Eye (tissue), 1 donor: ENCODE measurements at regions not wholly inside any gene's neighbourhood (a gene's known extent, or its start where the extent isn't known, plus 50 kb on each side); places are given as distances from the start of the nearest gene placed in this dataset.
A peak's percentile ranks its signal among the peaks of the same experiment; 100 is the strongest.

Experiments
- DNase-seq: peaks from one replicate; pipeline ENCODE4 v3.0.0-alpha.2; 2015

DNA sequence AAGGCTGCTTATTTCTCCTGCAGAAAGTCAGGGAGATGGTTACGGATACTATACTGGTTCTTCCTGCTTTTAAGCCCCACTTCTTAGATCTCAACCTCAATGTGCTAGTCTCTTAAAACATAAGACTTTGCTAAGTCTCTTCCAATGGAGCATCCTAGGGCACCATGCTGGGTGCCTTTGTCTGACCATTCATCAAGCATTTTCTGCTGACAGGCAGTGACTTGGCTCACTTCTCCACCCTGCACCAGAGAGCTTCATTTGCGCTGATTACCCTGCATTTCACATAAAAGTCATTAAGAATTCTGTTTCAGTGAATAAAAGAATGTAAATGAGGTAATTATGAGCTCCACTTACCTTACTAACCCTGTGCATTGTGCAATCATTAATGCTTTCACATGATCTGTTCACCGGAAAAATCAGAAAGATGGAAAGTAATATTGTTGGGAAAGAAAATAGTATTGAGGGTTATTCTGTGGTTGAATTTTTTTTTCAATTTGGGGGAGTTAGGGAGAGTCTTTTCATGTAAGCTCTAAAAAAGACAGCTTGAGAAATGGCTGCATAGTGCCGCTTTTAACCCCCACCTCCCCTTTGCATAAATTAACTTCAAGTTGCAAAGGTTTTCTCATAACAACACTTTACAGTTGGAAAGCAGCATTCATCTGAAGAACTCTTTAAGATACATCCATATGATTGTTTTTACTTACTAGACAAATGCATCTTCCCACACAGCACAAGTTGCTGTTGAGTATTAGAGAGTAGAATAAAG is 677.3 kb upstream of the KIRREL3 start:
- peak; percentile 62 for DNase-seq

DNA sequence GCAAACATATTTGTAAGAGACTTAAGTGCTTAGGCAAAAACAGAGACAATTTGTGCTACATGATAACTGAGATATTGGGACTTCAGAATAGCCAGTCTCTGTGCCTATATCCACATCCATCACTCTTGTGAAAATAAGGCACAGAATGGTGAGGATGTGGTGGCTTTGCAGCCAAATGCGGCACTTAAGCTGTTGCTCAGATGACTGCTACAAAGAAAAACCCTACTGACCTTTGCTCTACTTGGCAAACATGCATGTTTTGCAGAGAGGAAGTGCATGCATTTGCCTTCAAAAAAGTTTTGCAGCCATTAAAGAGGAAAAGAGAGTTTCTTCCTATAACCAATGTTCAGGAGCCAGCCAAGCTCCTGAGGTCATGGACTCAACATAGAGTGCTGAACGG is 675.0 kb upstream of the KIRREL3 start:
- no peak for DNase-seq

DNA sequence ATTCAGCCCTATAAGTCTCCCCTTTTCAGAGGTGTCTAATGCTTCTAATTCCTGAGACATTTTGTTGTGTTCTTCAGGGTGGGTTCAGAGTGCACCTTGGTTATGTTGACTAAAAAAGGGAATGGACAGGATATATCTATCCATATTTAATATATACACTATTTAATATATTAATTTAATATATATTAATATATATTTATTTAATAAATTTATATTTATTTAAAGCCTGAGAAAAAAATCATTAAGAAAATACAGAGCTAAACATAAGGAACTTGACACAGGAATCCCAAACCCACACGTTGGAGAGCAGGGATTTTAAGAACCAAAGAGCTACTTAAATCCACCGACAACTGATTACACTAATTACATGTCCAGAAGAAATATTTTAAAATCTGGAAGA is 674.2 kb upstream of the KIRREL3 start:
- DNase-seq = no peak

DNA sequence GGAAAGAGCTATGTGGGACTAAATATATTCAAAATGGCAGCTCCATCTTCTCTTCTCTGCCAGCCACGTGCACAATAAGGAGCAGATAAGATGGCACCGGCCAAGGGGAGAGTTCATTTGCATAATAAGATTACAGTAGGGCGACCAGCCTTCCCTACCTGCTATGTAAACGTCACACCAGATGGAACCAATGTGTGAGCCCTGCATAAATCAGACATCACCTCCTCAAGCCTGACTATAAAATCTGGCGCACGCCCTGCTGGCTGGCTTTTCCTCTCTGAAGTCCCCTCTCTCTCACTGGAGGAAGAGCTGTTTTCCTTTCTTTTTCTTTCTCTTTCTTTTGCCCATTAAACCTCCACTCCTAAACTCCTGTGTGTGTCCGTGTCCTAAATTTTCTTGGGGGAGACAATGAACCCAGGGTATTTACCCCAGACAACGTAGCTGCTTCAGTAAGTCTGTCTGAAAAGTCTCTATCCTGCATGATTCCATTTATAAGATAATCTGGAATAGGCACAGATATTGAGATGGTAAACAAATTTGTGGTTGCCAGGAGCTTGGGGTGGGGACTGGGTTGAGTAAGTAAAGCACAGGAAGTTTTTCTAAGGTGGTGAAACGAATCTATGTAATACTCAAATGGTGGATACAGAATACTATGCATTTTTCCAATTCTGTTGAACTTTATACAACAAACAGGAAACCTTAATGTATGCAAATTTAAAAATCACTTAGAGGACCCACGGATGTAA is 670.0 kb upstream of the KIRREL3 start:
- no peak for DNase-seq

DNA sequence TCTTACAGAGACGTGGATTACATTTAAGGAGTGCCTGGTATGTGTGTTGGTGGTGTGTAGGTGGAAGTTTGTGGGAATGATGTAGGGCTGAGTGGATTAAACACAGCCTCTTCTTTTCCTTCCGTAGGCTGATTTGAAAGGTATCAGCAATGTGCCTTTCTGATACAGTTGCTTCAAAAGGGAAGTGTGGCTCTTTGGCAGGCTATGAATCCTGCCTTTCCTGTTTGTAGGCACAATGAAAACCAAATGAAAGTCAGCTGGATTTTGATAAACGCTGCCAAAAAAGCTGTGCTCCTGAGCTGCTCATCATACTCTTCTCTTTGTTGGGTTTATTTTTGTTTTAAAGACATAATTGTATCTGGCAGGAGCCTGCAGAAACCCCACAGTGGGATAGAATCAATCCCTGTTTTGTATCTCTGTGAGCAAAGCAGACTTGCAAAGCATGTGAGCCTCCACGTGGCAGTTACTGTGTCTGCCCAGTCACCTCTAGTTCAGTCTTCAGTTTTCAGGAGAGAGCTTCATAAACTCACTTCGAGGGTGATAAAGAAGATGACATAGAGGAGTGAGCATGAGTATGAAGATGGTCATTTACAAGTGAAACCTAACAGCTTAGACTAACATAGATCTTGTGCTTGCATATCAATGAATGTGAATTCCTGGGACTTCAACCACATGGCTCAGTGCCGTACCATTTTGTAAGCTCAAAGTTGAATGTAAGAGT is 655.7 kb upstream of the KIRREL3 start:
- peak; percentile 31 for DNase-seq

DNA sequence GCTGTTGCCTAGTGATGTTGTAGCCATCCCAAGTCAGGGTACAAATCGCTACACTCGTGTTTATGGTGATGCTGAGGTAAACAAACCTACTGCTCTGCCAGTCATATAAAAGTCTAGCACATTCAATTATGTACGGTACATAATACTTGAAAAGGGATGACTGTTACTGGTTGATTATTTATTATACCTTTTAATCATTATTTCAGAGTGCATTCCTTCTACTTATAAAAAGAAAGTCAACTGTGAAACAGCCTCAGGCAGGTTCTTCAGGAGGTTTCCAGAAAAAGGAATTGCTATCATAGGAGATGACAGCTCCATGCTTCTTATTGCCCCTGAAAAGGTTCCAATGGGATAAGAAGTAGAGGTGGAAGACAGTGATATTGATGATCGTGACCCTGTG is 652.5 kb upstream of the KIRREL3 start:
- DNase-seq = no peak

DNA sequence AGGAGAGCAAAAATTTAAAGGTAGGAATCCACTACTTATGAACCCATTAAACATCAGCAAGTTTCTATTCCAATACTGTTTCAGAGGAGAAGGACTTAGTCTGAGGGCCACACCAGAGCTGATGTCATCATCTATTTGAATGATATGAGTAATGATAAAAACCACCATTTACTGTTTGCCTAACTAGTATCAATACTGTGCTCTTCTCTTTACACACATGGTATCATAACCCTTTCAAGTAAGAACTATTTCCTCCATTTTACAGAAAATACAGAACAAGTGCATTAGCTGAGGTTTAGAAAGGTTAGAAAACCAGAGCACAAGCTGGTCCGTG is 651.3 kb upstream of the KIRREL3 start:
- no peak for DNase-seq

DNA sequence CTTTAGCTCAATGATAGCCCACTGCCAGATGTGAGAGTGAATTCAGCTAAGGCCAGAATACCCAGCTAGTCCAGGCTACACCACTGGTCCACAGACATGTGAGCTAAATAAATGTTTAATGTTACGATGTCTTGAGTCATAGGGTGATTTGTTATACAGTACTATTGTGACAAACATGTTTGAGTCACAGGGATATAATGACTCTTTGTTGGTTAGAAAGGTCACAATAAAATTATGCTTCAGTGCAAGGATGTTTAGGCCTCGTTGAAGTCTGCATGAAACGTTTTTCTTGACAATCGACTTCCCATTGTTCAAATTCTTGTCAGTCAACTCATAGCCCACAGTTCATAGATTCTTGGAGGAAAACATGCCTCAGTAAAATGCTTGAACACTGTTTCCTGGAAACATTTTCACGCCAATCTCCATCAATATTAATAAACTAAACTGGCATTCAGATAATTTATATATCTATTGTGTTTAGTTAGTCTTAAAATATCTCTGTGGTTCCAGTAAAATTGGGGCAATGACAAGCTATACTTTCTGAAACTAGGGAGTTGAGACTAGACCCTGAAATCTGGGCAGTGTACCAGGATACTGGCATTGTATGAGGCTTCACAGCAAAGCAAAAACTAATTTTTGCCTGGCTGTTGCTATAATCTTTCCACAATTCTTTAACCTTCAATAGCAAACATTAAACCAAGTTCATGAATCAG is 650.8 kb upstream of the KIRREL3 start:
- DNase-seq = no peak

DNA sequence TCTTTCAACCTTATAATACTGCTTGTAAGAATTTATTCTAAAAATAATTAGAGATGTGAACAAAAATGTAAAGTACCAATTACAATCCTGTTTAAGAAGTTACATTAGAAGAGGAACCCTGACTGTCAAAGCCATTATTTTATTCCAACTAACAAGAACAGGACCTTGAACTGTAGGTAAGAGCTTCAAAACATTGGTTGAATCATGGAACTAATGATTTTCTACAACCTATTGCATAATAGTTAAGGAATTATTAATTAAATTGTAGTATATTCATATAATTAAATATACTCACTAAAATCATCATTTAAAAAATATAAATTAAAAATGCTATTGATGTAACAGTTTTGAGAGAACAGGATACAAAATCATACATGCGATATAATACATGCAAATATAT is 649.4 kb upstream of the KIRREL3 start:
- DNase-seq = no peak

DNA sequence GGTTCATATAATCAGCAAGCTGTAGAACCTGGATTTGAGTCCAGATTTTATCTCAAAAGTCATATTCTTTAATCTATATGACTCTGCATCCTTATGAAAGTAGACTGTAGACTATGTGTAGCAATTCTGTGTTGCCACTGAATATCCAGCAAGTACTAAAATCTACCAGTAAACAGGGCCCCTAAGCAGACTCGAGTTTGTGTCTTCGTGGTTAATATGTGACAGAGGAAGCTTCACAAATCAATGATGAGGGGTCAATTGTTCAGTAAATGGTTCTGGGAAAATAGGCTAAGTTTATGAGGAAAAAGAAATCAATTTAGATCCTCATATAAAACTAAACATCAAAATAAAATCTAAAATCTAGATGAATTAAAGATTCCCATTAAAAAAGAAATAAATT is 648.5 kb upstream of the KIRREL3 start:
- no peak for DNase-seq

DNA sequence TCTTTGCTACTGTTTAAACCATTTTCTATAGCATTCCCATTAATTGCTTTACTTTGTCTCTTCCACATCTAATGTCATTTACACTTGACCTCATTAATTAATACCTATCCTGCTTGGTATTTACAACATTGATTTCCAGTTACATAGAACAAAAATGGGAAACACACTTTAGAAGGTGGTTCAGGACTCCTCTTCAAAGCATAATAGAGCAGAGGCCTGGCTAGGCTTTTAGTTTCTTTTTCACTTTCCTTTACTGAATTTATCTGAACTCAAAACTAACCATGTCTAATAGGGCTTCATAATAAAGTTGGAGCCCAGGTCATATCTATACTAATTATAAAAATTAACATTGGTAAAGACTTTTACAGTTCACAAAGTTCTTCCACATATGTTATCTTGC is 648.0 kb upstream of the KIRREL3 start:
- DNase-seq = no peak

DNA sequence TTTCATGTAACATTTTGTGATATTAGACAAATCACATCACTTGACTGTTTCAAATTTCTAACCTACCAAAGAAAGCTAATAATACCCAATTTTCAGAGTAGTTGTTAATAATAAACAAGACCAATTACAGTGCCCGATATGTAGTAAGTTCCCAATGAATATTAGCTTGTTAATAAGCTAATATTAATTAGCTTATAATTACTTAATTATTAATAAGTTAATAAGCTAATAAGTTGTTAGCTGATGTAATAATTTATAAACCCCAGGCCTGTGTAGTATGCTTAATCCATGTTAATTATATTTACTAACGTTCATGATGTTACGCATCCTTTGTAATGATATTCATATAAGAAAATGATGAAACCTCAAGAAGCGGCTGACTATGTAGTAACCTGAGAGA is 643.8 kb upstream of the KIRREL3 start:
- no peak for DNase-seq

DNA sequence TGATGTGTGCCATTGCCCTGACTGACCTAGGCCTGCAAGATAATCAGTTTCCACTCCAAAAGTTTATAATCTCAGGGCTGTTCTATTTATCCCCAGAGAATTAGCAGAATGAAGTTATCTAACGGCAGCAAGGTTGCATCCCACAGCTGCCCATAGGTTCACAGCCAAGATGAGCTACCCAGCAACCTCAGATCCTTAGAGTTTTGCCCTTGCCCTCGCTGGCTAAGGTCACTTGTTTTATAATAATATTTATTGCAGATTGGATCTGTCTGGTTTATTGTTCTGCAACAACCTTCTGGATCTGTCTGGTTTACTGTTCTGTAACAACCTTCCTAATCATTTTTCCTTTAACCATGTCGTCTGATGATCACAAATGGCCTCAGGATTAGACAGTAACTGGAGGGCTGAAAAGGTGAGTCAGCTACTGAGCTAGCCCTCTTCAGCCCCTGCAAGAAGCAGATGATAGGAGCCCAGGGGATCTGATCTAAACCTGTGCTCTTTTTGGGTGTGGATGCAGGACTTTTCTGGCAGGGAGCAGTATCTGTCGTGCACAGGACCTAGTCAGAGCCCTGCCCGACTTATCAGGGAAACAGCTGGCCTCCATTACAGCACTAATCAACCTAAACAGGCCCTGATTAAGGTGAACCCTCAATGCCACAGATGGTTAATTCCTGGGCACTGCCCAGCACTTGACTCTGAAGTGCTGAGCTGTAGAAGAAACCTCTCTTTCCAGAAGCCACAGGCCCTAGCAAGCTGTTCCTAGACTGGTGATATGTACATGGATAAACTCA is 642.9 kb upstream of the KIRREL3 start:
- DNase-seq = no peak

DNA sequence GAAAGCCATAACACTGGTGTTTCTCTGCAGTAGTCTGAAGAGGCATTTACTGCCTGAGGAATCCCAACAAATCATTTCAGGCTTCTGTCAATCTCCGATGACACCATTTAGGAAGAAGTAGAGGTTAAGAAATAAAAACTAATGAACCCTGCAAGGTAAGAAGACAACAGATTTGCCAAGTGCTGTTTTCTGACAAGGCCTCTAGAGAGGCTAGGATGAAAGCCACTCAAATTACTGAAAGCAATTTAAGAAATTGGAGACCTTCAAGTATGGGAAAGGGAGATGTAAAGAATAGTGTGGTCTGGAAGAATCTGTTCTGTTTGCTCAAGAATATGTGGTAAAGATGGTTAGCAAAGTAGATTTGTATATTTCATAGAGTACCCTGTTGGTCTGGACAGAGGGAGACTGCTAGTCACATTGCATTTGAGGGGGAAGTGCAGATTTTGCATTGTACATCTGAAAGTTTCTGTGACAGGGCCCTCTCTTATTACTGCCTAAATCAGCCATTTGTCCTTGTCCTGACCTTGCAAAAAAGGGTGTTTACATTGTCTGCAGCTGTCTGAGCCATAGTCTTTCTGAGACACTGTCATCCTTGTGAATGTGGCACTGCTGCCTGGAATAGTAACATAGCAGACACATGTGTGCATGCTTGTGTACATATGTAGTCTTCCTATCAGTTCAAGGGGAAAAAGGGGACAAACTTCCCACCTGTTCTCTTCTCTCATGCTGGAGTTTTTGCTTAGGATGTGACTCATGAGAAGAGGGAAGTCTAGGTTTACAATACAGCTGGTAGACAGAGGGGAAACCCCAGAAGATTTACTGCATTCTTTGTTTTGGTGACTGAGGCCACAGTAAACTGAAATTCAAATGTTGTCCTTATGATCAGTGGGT is 640.2 kb upstream of the KIRREL3 start:
- peak; percentile 66 for DNase-seq

DNA sequence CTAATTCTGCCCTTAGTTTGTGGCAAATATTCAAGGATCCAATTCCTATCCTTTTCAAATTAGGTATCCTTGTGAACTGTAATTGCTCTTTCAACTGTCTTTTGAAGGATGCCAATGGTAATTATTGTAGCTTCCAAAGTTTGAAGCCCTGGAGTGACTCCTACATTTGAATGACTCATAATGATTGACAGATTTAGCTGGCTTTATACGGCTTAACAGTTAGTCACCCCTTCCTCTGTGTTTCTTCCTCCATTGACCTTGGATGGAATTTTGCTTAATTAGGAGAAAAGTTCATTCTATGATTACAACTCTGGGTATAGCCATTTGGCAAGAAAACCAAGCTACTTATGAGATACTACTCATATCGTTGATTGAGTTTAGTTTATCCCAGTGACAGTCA is 639.3 kb upstream of the KIRREL3 start:
- peak; percentile 26 for DNase-seq

DNA sequence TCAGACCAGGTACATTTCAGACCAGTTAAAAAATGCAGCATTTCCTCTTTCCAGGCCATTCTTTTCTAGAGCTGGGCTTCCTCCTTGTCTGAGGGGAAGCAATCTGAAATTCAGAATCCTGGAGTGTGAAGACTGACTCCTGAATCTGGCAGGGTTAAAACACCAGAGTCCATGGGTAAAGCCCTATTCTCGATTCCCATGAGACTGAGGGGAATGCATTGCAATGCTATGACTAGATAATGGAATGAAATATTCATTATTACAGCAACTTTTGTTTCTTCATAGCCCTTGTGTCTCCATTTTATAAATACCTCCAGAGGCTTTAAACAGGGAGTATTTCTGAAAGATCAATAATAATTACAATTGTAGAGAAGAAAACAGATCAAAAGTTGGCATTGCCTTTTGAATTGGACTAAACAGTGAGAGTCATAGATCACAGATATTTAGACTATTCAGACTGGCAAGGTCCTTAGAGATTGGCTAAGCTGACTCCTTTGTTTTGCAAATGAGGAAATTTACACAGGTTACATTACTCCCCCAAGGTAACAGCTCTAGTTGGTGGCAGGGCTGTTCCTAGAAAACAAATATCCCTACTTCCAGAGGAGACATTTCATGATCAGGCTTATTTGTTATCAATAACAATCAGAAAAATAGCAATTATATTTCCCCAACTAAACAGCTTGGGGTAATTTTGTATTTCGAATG is 632.6 kb upstream of the KIRREL3 start:
- no peak for DNase-seq

DNA sequence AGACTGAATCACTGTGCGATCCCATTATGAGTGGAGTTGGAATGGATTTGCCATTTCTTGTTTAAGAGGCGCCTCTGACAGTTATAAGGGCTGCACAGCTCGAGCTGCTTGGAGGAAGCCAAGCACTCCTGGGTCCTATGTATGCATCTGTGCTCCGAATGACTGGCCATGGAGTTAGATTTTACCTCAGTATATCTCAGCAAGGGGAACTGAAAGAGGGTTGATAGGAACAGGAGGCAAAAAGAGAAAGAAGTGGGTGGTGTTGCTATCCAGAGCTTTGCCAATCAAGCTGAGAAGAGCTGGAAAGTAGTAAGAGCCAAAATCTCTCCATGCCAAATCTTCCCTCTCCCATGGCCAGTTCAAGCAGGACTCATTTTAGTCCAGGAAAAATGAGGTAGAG is 632.0 kb upstream of the KIRREL3 start:
- DNase-seq = no peak

DNA sequence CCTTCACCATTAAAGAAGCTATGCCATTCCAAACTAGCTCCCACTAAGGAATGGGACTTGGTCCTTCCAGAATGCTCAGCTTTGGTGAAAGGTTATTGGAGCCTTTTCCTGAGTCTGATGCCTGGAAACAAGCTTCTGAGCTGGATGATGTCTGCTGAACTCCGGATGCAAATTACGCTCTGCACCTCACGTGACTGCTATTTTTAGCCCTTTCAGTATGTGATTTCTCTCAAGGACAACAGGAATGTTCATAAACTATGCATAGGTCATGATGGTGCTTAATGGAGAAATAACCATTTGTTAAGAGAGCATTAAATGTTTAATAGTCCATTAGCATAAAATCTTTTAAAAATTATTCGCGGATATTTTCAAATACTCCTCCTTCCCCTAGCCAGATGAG is 631.4 kb upstream of the KIRREL3 start:
- no peak for DNase-seq

DNA sequence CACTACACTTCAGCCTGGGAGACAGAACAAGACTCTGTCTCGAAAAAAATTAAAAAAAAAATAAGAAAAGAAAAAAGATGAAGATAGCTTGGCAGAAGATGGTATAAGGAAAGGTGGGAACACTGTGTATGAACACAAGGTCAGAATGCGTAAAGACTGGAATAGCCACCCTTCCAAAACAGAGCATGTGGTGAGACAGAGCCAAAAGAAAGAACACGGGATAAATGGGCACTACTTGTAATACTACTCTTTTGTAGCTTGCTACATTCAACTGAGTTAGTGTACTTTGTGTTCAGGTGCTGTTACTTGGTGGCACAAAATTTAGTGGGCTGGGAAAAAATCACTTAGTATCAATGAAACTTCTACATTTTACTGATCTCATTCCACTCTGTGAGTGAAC is 628.6 kb upstream of the KIRREL3 start:
- DNase-seq = no peak

DNA sequence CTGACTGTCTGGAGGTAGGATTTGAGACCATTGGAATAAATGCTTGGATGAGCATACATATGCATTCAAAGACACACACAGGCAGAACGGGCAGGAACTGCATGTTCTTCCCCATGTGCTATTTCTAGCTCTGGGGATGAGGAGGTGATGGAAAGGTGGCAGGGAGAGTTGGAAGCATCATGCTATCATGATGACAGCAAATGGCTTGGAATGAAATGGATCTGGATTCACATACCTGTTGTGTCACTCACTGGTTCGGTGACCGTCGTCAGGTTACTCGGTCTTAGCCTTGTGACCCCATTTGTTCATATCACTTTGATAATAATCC is 627.9 kb upstream of the KIRREL3 start:
- no peak for DNase-seq
